ENCODE measurements at regions not wholly inside any gene's neighbourhood (a gene's known extent, or its start where the extent isn't known, plus 50 kb on each side); places are given as distances from the start of the nearest gene placed in this dataset.

GRCh38 chr1:96333522-96334235, 387.9 kb upstream of the PTBP2 start:
- no peaks in the 10 kb centered on the region for H3K36me3 Mint-ChIP-seq
- peaks cover 4 to 8% of the 10 kb centered on the region in 2 donors for H3K9me3 Mint-ChIP-seq
- DNase-seq (ENCODE audit: low spot score in 2 of 2) (no peak), ATAC-seq (no peak)
- H3K27ac Mint-ChIP-seq = peak overlapping the region in 1 of 2 donors; percentile 11

GRCh38 chr1:96334236-96334557, 387.4 kb upstream of the PTBP2 start:
- no peaks in the 10 kb centered on the region for H3K36me3 Mint-ChIP-seq
- no peak overlapping the region for H3K27ac Mint-ChIP-seq
- peaks cover 4 to 8% of the 10 kb centered on the region in 2 donors for H3K9me3 Mint-ChIP-seq
- DNase-seq (ENCODE audit: low spot score in 2 of 2) = no peak
- ATAC-seq = no peak

- ATAC-seq (no peak), DNase-seq (ENCODE audit: low spot score in 2 of 2) (no peak)
- H3K9me3 Mint-ChIP-seq = peaks cover under 1 to 8% of the 10 kb centered on the region in 2 donors
- no peak overlapping the region for H3K27ac Mint-ChIP-seq
- no peaks in the 10 kb centered on the region for H3K36me3 Mint-ChIP-seq
These were observed 383.0 kb upstream of the PTBP2 start for GRCh38 chr1:96338622-96339021.

GRCh38 chr1:96340686-96341085, 380.9 kb upstream of the PTBP2 start:
- ATAC-seq = no peak
- H3K27ac Mint-ChIP-seq = peak overlapping the region in 1 of 2 donors; percentile 14
- H3K36me3 Mint-ChIP-seq = no peaks in the 10 kb centered on the region
- DNase-seq (ENCODE audit: low spot score in 2 of 2) = no peak
- H3K9me3 Mint-ChIP-seq = peaks cover 7 to 11% of the 10 kb centered on the region in 2 donors

- Mint-ChIP-seq H3K27ac (no peak overlapping the region), H3K9me3 (peaks cover 7 to 11% of the 10 kb centered on the region in 2 donors), H3K36me3 (no peaks in the 10 kb centered on the region)
- DNase-seq (ENCODE audit: low spot score in 2 of 2) (no peak), ATAC-seq (no peak)
These were observed 374.9 kb upstream of the PTBP2 start for GRCh38 chr1:96346719-96347118.

GRCh38 chr1:96349896-96350295, 371.7 kb upstream of the PTBP2 start:
- Mint-ChIP-seq H3K27ac (no peak overlapping the region), H3K36me3 (no peaks in the 10 kb centered on the region), H3K9me3 (peaks cover under 1% of the 10 kb centered on the region in 2 donors)
- ATAC-seq (no peak), DNase-seq (ENCODE audit: low spot score in 2 of 2) (no peak)

GRCh38 chr1:96352733-96353132, 368.9 kb upstream of the PTBP2 start:
- no peak for DNase-seq (ENCODE audit: low spot score in 2 of 2)
- Mint-ChIP-seq H3K27ac (no peak overlapping the region), H3K36me3 (no peaks in the 10 kb centered on the region), H3K9me3 (no peaks in the 10 kb centered on the region)
- no peak for ATAC-seq

- Mint-ChIP-seq H3K27ac (no peak overlapping the region), H3K9me3 (no peaks in the 10 kb centered on the region), H3K36me3 (no peaks in the 10 kb centered on the region)
- ATAC-seq = no peak
- DNase-seq (ENCODE audit: low spot score in 2 of 2) = no peak
These were observed 366.1 kb upstream of the PTBP2 start for GRCh38 chr1:96355521-96355920.

GRCh38 chr1:96355961-96356360, 365.6 kb upstream of the PTBP2 start:
- no peaks in the 10 kb centered on the region for H3K9me3 Mint-ChIP-seq

GRCh38 chr1:96357141-96357765, 364.3 kb upstream of the PTBP2 start:
- H3K9me3 Mint-ChIP-seq = peaks cover 0 to 3% of the 10 kb centered on the region in 2 donors
- no peak overlapping the region for H3K27ac Mint-ChIP-seq
- ATAC-seq = peak in 1 of 2 donors; percentile 34
- no peak for DNase-seq (ENCODE audit: low spot score in 2 of 2)
- H3K36me3 Mint-ChIP-seq = no peaks in the 10 kb centered on the region

More at GRCh38 chr1:96355961-96356360, 365.6 kb upstream of the PTBP2 start:
- ATAC-seq (no peak), DNase-seq (ENCODE audit: low spot score in 2 of 2) (no peak)
- Mint-ChIP-seq H3K27ac (no peak overlapping the region), H3K36me3 (no peaks in the 10 kb centered on the region)

- Mint-ChIP-seq H3K36me3 (peaks cover 0 to 6% of the 10 kb centered on the region in 2 donors), H3K27ac (no peak overlapping the region), H3K9me3 (peaks cover 0 to 8% of the 10 kb centered on the region in 2 donors)
- DNase-seq (ENCODE audit: low spot score in 2 of 2) (no peak), ATAC-seq (no peak)
These were observed 363.5 kb upstream of the PTBP2 start for GRCh38 chr1:96358057-96358456.

- DNase-seq (ENCODE audit: low spot score in 2 of 2) (no peak), ATAC-seq (no peak)
- no peak overlapping the region for H3K27ac Mint-ChIP-seq
- H3K9me3 Mint-ChIP-seq = peaks cover 6 to 13% of the 10 kb centered on the region in 2 donors
- peaks cover 0 to 8% of the 10 kb centered on the region in 2 donors for H3K36me3 Mint-ChIP-seq
These were observed 361.4 kb upstream of the PTBP2 start for GRCh38 chr1:96360036-96360795.

GRCh38 chr1:96361271-96361856, 360.2 kb upstream of the PTBP2 start:
- DNase-seq (ENCODE audit: low spot score in 2 of 2) = no peak
- H3K9me3 Mint-ChIP-seq = peaks cover 6 to 13% of the 10 kb centered on the region in 2 donors
- no peak for ATAC-seq
- H3K36me3 Mint-ChIP-seq = peaks cover 0 to 8% of the 10 kb centered on the region in 2 donors
- no peak overlapping the region for H3K27ac Mint-ChIP-seq

GRCh38 chr1:96361961-96362360, 359.6 kb upstream of the PTBP2 start:
- DNase-seq (ENCODE audit: low spot score in 2 of 2) (no peak), ATAC-seq (no peak)
- Mint-ChIP-seq H3K36me3 (peaks cover 0 to 8% of the 10 kb centered on the region in 2 donors), H3K27ac (no peak overlapping the region), H3K9me3 (peaks cover 6 to 13% of the 10 kb centered on the region in 2 donors)

GRCh38 chr1:96362623-96363022, 359.0 kb upstream of the PTBP2 start:
- ATAC-seq (peak; percentile 97 to 100), DNase-seq (ENCODE audit: low spot score in 2 of 2) (peak in 1 of 2 donors; percentile 2)
- Mint-ChIP-seq H3K9me3 (peaks cover 6 to 13% of the 10 kb centered on the region in 2 donors), H3K27ac (peak overlapping the region in 1 of 2 donors; percentile 67), H3K36me3 (peaks cover 0 to 8% of the 10 kb centered on the region in 2 donors)

GRCh38 chr1:96363826-96364225, 357.8 kb upstream of the PTBP2 start:
- H3K36me3 Mint-ChIP-seq = peaks cover 0 to 8% of the 10 kb centered on the region in 2 donors
- DNase-seq (ENCODE audit: low spot score in 2 of 2) (no peak), ATAC-seq (no peak)
- peaks cover 6 to 13% of the 10 kb centered on the region in 2 donors for H3K9me3 Mint-ChIP-seq
- H3K27ac Mint-ChIP-seq = no peak overlapping the region

- H3K27ac Mint-ChIP-seq = no peak overlapping the region
- DNase-seq (ENCODE audit: low spot score in 2 of 2) (no peak), ATAC-seq (no peak)
- H3K9me3 Mint-ChIP-seq = peaks cover 6 to 13% of the 10 kb centered on the region in 2 donors
- peaks cover 0 to 8% of the 10 kb centered on the region in 2 donors for H3K36me3 Mint-ChIP-seq
These were observed 357.0 kb upstream of the PTBP2 start for GRCh38 chr1:96364576-96364975.

Measured in activated naive CD4-positive, alpha-beta T cell treated with anti-CD3 and anti-CD28 coated beads, Interleukin-2, amount 50 U/mL, for 72 hours (primary cell).